ENCODE measurements at regions not wholly inside any gene's neighbourhood (a gene's known extent, or its start where the extent isn't known, plus 50 kb on each side); places are given as distances from the start of the nearest gene placed in this dataset.

DNA sequence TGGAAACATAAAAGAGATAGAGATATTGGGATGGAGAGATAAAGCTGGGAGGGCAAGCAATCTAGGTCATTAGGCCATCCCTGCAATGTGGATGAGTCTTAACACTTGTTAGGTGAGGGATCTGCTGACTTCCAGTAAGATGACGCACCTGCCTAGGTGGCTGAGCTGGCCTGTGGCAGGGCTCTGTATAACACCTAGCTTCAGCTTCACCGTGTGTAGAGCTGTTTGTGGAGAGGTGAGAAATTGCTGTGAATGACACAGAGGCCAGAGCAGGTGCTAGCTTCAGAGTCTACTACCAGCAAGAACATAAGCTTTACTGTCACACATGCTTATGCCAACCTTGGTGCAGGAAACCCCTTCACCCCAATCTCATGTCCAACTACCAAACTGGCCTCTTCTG is 1010.0 kb downstream of the TYW1 start:
- ChIA-PET POLR2A (no interaction called here), CTCF (interaction anchor here (2.1 kb wide), 1 partner anchor 14 kb away, joined by 7 read pairs; no protein-coding TSS in a partner anchor)
- TF ChIP-seq, protein P1, sequence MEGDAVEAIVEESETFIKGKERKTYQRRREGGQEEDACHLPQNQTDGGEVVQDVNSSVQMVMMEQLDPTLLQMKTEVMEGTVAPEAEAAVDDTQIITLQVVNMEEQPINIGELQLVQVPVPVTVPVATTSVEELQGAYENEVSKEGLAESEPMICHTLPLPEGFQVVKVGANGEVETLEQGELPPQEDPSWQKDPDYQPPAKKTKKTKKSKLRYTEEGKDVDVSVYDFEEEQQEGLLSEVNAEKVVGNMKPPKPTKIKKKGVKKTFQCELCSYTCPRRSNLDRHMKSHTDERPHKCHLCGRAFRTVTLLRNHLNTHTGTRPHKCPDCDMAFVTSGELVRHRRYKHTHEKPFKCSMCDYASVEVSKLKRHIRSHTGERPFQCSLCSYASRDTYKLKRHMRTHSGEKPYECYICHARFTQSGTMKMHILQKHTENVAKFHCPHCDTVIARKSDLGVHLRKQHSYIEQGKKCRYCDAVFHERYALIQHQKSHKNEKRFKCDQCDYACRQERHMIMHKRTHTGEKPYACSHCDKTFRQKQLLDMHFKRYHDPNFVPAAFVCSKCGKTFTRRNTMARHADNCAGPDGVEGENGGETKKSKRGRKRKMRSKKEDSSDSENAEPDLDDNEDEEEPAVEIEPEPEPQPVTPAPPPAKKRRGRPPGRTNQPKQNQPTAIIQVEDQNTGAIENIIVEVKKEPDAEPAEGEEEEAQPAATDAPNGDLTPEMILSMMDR (IDR thresholded peaks at IDR 0.05; ENCODE audit: control extremely low read depth, extremely low read depth, low read depth, missing control alignments), result no peak
- DNase-seq (ENCODE audit: extremely low spot score), result no peak

- POLR2A ChIA-PET, result no interaction called here
- CTCF ChIA-PET, result interaction anchor here (2.6 kb wide), 1 partner anchor 19 kb away, joined by 6 read pairs; no protein-coding TSS in a partner anchor
- DNase-seq (ENCODE audit: extremely low spot score), result no peak
These were observed 1013.1 kb downstream of the TYW1 start for GRCh38 chr7:68009716-68010115.

GRCh38 chr7:68014031-68014736 is 1017.6 kb downstream of the TYW1 start:
- POLR2A ChIA-PET, result no interaction called here
- TF ChIP-seq, protein P1 (IDR thresholded peaks at IDR 0.05; ENCODE audit: control extremely low read depth, extremely low read depth, low read depth, missing control alignments), result no peak
- DNase-seq (ENCODE audit: extremely low spot score), result no peak
- CTCF ChIA-PET, result interaction anchor here (0.8 to 0.9 kb wide), 2 partner anchors 10 to 38 kb away, joined by 3 read pairs; no protein-coding TSS in a partner anchor

More at GRCh38 chr7:68009716-68010115, 1013.1 kb downstream of the TYW1 start:
- TF ChIP-seq, protein P1 (IDR thresholded peaks at IDR 0.05; ENCODE audit: control extremely low read depth, extremely low read depth, low read depth, missing control alignments), result no peak

GRCh38 chr7:68015122-68015977 is 1018.7 kb downstream of the TYW1 start:
- CTCF ChIA-PET, result no interaction called here
- no peak for DNase-seq (ENCODE audit: extremely low spot score)
- POLR2A ChIA-PET, result no interaction called here
- TF ChIP-seq, protein P1 (IDR thresholded peaks at IDR 0.05; ENCODE audit: control extremely low read depth, extremely low read depth, low read depth, missing control alignments), result no peak

GRCh38 chr7:68015978-68016532 is 1019.4 kb downstream of the TYW1 start:
- TF ChIP-seq, protein P1 (IDR thresholded peaks at IDR 0.05; ENCODE audit: control extremely low read depth, extremely low read depth, low read depth, missing control alignments), result no peak
- DNase-seq (ENCODE audit: extremely low spot score), result no peak
- CTCF ChIA-PET, result no interaction called here
- POLR2A ChIA-PET, result no interaction called here

- TF ChIP-seq, protein P1 (IDR thresholded peaks at IDR 0.05; ENCODE audit: control extremely low read depth, extremely low read depth, low read depth, missing control alignments), result no peak
- CTCF ChIA-PET, result no interaction called here
These were observed 1023.5 kb downstream of the TYW1 start for GRCh38 chr7:68020102-68020501.

More at GRCh38 chr7:68020102-68020501, 1023.5 kb downstream of the TYW1 start:
- DNase-seq (ENCODE audit: extremely low spot score), result no peak
- POLR2A ChIA-PET, result no interaction called here
